Left renal cortex interstitium (tissue), 4 donors: ENCODE measurements at regions not wholly inside any gene's neighbourhood (a gene's known extent, or its start where the extent isn't known, plus 50 kb on each side); places are given as distances from the start of the nearest gene placed in this dataset.

Experiments
- DNase-seq, 4 donors: peaks; one replicate each; pipeline ENCODE4 v3.0.0-alpha.2; 2013; ENCODE audit warnings: low read depth in 4 of 4, low spot score in 2 of 4, missing footprints in 1 of 4

GRCh38 chr7:22658031-22658430 is 69.0 kb upstream of the IL6 start:
- no peak for DNase-seq

- DNase-seq: no peak
Measured at GRCh38 chr7:22657479-22657878, 69.5 kb upstream of the IL6 start.

GRCh38 chr7:22655781-22656180 is 71.2 kb upstream of the IL6 start:
- no peak for DNase-seq

- DNase-seq: no peak
Measured at GRCh38 chr7:22654831-22655230, 72.2 kb upstream of the IL6 start.

- no peak for DNase-seq
Measured at GRCh38 chr7:22653951-22654350, 73.0 kb upstream of the IL6 start.

GRCh38 chr7:22651534-22652243 is 75.3 kb upstream of the IL6 start:
- no peak for DNase-seq

GRCh38 chr7:22651036-22651435 is 76.0 kb upstream of the IL6 start:
- DNase-seq: no peak

GRCh38 chr7:22649686-22650085 is 77.3 kb upstream of the IL6 start:
- no peak for DNase-seq

- DNase-seq: no peak
Measured at GRCh38 chr7:22647451-22648257, 79.3 kb upstream of the IL6 start.

GRCh38 chr7:22645418-22646181 is 81.4 kb upstream of the IL6 start:
- DNase-seq: no peak

- no peak for DNase-seq
Measured at GRCh38 chr7:22642454-22642853, 84.5 kb upstream of the IL6 start.

- DNase-seq: no peak
Measured at GRCh38 chr7:22640269-22640668, 86.7 kb upstream of the IL6 start.

GRCh38 chr7:22639396-22639795 is 87.6 kb upstream of the IL6 start:
- no peak for DNase-seq

GRCh38 chr7:22635349-22635748 is 91.7 kb upstream of the IL6 start:
- no peak for DNase-seq

GRCh38 chr7:22633954-22634474 is 93.0 kb upstream of the IL6 start:
- no peak for DNase-seq

- DNase-seq: no peak
Measured at GRCh38 chr7:22633286-22633953, 93.6 kb upstream of the IL6 start.

- DNase-seq: no peak
Measured at GRCh38 chr7:22632674-22633073, 94.3 kb upstream of the IL6 start.

GRCh38 chr7:22631730-22632129 is 95.3 kb upstream of the IL6 start:
- DNase-seq: no peak

- no peak for DNase-seq
Measured at GRCh38 chr7:22630069-22630468, 96.9 kb upstream of the IL6 start.

- DNase-seq: no peak
Measured at GRCh38 chr7:22629056-22629455, 97.9 kb upstream of the IL6 start.

GRCh38 chr7:22628112-22628511 is 98.9 kb upstream of the IL6 start:
- no peak for DNase-seq
